HUDEP-2 (cell line): ENCODE measurements at regions not wholly inside any gene's neighbourhood (a gene's known extent, or its start where the extent isn't known, plus 50 kb on each side); places are given as distances from the start of the nearest gene placed in this dataset.

Experiments used
- DNase-seq, 76 experiments: peaks; one replicate each; lab custom pipeline; 2025; ENCODE audit not compliant: unreplicated experiment in 76 of 76; lab: John Stamatoyannopoulos, UW

DNA sequence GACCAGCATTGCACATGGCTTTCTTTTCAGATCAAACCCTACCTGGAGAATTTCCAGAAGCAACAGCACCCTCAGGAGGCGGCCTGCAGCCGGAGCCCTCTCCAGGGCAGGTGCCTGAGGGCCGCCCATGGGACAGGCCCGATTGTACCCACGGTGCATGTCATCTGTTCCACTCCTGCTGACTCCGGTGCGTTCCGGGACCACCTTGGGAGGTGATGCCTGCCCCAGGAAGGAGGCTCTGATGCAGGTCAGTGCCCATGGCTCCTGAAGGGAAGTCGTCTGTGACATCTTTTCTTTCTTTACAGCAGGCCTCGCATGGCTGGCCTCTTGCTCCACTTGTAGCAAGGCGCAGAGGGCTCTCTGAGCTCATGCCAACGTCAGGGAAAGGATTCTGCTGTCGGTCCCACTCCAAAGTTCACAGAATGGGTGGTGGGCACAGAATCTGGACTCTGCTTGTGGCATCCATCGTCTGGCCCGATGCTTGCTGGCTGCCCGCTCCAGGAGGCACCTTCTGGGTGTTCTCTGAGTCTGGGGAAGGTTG lies 160.7 kb upstream of the RTL1 start:
- no peak for DNase-seq

DNA sequence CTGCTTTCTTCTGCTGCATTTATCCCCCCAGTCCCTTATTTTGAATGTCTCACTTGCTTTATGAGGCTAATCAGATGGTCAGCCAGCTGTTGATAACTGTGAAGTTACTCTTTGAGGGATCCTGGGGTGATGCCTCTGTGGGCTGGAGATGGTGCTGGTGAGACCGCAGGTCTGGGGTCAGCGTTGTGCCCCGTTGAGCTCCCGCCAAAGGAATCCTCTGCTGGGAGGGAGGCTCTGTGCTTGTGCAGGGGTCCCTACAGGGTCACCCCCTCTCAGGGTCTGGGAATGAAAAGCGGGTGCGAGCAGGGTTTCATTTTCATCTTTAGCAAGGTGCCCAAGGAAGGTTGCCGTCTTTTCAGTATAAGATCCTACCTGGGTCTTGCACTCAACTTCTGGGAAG lies 161.2 kb upstream of the RTL1 start:
- no peak for DNase-seq

DNA sequence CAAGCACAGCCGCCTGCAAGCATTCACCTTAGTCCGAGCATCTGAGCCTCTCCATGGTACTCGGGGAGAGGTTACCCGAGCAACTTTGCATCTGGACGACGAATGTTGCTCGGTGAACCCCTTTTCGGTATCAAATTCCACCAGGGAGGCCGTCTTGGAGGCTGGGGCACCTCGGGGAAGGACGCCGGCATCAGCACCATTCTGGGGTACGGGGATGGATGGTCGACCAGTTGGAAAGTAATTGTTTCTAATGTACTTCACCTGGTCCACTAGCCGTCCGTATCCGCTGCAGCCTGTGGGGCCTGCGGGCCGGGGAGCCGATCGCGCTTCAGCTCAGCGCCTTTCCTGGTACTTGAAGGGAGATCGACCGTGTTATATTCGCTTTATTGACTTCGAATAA lies 161.7 kb upstream of the RTL1 start:
- DNase-seq, result no peak

DNA sequence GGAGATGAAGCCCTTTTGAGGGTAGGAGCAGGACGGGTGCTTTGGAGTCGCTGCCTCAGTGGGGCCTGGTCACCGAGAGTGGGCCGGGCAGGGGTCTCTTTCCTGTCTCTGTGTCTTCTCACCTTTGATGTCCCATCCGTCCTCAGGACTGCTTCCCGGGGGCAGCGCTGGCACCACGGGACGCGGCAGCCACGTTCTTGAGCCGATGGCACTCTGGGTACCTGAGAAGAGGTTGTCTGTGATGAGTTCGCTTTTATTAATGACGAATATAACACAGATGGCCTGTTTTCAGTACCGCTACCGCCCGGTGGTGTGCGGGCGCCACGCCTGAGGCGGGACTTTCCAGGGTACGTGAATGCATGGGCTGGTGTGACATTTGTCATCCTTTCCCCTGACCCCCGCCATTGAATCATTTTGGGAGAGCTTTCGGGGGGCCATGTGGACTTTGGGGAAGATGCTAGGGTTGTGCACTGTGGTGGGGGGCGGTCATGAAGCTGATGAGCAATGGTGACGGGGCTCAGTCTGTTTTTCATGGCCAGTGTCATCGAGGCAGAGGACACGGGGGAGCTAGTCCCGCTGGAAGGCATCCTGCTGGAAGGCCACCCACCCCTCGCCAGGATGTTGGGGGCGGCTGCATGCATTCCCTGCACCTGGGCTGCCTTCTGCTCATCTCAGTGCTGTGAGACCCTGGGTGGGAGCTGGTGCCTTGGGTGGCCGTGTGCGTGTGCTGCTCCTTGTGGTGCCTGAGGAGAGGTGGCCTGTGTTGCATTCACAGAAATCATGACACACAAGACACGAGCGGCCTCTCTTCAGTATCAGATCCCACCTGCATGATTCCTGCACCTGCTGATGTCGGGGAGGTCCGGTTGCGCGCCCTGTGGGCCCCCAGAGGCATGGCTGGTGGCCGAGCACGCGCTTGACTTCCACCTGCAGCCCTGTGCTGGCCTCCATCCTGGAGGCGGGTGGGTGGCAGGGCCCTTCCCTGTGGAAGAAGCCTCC lies 162.5 kb upstream of the RTL1 start:
- DNase-seq, result no peak

DNA sequence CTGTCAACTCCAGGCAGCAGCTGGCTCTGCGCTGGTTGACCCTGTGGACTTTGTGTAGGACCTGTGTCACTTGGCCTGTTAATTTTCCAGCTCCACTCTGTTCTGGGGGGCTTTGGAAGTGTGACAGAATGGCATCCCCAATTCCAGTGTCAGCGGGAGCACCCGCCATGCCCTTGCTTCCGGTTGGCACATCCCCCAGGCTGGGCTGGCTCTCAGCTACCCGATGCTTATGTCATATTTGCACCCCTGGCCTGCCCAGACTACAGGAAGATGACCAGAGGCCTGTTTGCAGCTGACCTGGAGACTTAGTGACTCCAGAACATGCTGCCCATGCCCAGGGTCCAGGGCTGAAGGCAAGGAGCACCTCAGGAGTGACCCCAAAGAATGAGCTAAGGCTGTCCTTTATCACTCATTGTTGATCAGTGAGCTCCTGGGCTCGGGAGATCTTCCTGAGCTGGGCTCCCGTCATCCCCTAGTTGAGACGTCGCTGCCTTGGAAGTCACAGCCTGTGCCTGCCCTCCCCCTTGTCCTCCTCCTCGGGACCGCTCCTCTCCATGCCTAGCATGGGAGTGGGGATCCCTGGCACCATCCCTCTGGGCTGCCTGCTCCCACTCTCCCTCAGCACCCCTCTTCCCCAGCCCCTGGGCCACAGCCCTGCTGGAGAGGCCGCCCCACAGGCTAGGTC lies 163.4 kb upstream of the RTL1 start:
- DNase-seq, result no peak

DNA sequence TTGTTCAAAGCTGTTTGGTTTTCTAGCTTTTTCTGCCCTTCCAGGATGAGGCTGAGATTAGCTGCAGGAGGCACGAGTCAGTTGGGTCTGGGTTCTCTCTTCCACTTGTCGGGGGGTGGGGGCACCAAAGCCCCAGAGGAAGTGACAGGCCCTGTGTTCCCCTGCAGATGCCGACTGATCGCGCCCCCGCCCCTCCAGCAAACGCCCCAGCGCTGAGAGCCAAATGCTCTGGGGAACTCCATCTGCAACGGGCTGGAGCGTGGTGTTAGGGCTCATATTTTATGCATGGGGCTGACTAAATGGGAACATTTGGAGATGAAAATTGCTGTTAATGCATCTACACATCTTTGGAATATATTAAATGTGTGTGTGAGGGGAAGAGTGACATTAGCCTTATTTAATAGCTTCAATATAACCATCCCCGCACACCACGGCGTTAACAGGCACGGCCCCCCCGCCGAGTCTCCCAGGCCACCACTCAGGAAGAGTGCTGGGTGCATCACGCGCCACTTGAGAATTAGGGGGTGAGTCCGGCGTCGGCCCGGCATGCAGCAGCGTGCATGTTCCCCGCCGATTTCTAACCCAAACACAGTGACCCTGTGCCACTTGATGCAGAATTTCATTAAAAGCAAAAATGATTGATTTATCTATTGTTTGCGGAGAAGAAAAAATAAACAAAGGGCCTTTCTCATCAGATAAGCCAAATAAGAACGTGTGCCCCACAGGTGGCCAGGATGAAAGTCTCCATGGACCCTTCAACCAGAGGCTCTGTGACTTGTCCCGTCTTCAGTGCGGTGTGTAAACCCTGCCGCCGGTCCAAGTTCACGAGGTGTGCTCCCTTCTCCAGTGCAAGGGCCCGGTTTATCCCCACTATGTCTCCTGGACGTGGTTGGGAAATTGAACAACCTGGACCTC lies 165.0 kb upstream of the RTL1 start:
- no peak for DNase-seq

DNA sequence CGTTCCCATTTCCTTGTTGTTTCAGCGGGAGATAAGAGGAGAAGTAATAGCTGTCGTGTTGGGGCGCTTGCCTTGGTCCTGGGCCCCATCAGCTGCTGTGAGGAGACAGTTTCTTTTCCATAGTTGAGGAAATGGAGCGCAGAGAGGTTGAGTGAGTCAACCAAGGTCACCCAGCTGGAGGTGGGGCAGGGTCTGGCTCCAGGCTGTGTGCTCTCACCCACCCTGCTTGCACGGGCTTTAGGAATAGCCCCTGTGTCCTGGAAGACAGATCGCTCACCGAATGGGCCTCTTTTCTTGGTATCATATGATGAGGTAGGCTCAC lies 165.7 kb upstream of the RTL1 start:
- no peak for DNase-seq

DNA sequence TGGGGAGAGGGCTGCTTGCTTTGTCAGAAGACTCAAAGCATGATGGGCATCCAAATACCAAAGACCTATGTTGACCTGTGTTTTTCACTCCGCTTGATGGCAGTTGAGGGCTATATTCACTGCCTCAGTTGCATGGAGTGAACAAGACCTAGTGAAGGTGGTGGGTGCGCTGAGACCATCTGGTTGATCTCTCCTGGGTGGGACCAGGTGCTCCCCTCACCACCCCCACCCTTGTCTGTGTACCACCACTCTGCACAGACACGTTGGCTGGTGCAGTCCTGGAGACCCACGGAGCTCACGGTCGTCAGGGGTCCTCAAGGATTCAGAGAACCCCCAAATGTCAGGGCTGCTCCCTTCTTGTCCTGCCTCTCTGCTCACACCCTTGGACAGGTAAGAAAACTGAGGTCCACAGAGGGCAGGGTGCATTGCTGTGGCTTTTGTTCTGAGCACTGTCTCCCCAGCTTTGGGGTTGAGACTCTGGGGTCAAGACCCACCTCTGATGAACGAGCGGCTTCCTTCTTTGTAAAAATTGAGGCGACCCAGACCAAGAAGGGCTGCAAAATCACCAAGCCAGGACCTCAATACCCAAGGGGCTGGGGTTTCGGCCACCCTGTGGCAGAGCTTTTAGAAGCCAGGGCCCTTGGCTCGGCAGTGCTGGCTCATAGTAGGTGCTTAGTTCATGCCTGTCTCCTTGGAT lies 166.3 kb upstream of the RTL1 start:
- no peak for DNase-seq

DNA sequence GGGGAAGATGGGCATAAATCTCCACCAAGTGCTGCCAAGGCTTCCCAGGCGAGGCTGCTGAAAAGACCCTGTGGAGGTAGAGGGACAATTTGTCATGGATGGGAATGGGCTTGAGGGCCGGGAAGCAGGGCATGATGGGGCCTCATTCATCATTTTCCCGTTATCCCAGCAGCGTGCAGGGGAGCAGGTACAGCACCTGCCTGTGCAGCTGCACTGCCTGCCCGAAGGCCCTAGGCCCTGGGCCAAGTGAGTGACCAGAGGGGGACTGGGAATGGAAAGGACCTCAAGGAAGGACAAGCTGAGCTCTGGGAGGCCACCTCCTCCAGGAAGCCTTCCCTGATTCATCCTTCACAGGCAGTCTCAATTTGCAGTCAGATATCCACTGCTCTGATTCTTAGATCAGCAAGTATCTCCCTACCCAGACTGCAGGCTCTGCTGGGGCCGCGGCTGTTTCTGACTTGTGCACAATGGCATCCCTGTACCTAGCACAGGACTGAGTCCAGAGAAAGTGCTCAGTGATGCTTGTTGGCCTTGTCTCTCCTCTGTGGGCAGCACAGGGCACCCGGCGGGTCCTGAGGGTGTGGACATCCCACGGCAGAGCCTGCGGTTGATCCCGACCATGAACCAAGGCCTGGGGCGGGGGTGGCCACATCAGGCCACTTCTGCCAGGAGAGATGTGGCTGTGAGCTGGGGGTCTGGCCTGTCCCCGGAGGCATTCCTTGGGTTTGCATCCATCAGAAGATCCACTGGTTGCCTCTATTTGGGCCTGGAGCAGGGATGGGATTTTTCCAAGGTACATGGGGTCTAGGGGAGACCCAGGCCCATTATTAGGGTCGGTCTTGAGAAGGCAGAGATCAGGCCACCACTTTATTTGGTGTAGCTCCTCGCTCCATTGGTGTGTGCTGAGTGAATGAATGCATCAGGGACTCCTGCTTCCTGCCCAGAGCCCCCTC lies 167.3 kb upstream of the RTL1 start:
- DNase-seq, result no peak

DNA sequence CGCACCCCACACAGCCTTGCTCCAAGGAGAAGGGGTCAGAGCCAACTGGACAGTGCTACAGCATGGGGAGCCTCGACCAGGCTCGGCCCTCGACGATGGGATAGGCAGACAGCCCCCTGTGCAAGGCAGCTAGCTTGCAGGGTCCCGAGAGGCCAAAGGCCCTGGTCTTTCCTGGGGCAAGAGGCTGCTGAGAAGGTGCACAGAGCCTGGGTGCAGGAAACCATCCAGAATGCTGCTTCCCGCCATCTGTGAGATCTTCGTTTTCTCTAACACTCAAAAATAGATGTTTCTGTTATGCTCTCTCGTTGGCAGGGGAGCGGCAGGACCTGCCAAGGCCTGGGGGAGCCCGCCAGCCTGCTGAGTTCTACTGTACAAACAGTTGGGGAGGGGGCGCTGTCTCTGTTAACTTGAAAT lies 168.0 kb upstream of the RTL1 start:
- no peak for DNase-seq

DNA sequence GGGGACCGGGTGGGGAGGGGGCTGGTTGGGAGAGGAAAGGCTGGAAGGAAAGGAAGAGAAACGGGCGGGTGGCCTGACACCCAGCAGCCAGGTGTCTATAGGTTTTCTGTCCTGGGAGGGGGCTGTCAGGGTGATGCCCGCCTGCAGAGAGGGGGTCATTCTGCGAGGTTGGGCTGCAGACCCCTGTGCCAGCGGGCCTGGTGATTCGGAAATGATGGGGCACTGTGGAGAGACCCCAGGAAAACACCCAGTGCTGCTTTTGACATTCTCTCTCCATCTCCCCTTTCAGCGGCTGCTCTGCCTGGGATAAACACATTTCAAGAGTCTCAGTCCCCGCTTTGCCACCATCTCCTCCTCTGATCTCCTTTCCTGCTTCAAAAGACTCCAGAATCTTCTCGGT lies 168.5 kb upstream of the RTL1 start:
- DNase-seq, result no peak

DNA sequence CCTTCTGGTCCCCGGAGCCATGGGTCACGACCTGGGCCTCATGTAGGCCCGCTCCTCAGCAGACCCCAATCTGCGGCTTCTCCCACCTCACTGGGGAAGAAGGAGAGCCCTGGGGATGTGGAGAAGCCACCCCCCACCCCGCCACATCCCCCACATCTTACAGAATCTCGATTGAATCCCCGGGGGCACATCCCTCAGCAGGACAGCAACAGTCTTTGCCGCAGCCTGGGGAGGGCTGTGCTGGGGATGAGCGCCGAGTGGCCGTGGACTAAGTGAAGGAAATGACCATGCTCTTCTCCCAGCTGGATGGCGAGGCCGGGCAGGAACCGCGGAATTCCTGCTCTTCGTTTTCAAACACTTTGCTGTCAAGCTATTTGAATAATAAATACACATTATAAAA lies 169.0 kb upstream of the RTL1 start:
- no peak for DNase-seq

DNA sequence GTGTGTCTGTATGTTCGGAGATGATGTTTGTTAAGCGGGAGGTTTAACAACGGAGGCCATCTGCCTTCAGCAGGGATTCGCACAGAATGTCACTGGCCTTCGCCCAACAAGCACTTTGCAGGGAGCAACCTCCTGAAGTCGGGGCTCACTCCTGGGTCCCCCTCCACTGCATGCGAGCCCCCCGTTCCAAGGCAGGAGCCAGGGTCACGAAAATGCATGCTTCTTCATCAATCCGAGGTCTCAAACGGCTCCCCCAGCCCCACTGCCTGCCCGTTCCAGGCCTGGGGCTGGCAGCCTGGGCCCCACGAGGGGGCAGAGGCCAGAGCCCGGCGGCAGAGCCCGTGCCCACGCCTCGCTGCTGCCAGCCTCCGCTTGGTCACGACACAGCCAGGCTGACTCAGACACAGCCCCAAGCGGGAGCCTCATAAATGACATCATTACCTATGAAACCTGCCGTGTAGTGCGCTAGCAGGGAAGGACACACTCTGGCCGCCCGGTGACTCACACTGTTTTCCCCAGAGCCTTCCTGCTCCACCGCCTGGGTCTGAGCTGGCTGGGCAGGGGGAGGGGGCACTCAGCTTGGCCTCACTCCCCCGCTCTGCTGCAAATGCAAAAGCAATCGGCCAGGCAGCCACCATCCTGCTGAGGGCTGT lies 169.5 kb upstream of the RTL1 start:
- peak in 1 of 76 experiments; percentile 8 for DNase-seq

DNA sequence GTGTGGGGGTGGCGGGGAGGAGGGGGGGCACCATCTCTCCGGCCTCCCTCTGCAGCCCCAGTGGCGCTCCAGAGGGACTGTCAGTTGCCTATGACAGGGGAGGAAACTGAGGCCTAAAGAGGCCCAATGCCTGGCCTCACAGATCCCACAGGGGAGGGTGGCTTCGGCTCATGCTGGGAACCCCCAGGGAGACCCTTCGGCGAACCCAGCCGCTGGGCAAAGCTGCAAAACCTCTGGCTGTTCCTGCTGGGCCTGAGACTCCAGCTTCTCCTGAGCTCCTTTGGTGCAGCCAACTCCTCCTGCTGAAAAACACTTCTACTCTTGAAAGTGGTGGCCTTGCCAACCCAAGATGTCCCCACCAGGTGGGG lies 170.1 kb upstream of the RTL1 start:
- DNase-seq, result no peak

DNA sequence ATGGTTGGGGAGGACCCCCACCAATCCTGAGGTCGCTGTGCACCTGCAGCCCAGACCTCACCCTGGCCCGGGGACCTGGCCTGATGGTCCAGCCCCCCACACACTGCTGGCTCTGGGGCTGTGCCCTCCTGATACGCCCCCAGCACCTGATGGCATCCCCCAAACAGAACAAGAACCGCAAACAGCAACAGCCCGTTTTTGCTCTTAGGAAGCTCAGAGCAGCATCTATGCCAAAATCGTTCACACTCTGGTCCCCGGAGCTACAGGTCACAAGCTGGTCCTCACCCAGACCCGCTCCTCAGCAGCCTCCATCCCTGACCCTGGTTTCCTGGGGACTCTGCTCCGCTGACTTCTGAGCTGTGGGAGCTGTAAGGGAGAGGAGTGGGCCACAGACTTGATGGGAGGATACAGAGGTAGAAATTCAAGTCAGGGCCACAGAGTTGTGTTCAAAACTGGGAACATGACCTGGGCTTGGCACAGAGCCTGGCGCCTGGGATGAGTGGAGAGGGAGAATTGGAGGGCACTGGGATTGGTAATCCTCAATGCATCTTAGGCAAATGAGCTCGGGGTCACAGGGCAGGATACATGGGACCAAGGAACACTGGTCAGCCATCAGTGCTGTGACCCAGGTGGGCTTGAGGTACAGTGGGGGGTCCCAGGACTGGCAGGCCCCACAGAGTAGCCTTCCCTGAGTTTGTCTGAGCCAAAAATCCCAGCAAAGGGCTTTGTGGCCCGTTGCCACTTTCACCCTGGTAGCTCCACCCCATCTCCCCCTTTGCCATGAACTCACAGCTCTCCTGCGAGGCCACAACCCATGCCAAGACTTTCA lies 170.9 kb upstream of the RTL1 start:
- DNase-seq, result no peak

DNA sequence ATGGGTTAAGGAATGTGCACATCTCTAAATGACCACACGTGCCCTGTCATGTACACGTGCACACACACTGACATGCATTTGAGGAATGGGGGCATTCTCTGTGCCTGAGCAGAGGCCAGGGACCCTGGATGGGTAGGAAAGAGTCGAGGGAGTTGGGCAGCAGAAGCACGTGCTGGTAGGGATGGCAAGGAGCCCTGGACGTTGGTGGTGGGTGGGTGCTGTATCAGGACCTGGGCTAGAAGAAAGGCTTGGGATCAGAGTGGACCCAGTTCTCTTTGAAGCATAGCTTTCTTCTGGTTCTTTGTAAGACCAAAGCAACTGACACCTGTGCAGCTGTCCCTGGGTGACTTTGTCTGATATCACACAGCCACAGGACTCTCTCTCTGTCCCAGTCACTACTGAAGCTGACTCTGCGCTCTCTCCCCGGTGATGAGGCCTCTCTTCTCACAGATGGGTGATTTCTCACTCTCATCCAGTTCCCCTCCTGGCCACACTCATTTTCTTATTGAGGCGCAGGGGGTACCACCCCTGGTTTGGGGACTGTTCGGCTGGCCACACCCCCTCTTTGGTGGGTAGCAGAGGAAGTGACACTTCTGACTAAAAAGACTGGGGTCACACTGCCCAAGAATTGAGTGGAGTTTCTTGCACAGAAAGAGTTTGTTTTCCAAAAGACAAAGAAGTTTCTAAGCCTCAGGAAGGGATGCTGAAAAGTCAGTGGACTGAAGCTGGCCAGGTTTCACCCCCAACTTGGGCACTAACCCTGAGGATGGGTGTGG lies 171.7 kb upstream of the RTL1 start:
- no peak for DNase-seq

DNA sequence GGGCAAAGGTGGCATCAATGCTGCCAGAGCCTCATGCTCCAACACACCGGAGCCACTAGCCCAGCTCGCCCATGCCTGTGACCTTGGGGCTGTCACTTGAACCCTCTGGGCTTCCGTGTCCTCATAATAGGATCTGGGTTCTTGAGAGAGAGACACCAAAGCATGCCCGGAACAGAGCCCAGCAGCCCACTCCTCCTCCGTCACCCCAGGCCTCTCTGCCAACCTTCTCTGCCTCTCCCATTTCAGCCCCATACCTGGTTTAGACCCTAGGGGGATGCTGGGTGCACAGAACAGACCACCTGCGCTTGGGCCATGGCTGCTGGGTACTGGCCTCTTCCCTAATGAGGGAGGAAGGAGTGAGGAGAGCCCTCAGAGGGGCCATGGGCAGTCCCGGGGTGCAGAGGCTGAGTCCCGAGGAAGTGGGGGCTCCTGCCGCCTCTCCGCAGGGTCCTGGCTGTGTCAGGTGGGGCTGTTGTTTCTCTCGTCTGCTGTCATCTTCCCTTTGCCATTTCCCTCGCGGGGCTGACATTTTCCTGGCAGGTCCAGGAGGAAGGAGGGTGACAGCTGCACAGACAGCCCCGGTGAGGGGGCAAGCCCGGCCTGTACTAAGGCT lies 172.4 kb upstream of the RTL1 start:
- DNase-seq, result no peak
